Spleen (tissue), 11 donors: ENCODE measurements at regions not wholly inside any gene's neighbourhood (a gene's known extent, or its start where the extent isn't known, plus 50 kb on each side); places are given as distances from the start of the nearest gene placed in this dataset.

Experiments
- DNase-seq: peaks from one replicate; pipeline ENCODE4 v3.0.0-alpha.2; 2020
- H3K27ac ChIP-seq, 8 donors: fragments of 200-600 bp; sonication (generic) in 7 of 8; 1 replicate in 4 of 8; 2 replicates in 4 of 8; pipeline versions ENCODE4 v1.5.0 to v1.8.0; 2016 to 2021; ENCODE audit warnings: inconsistent platforms in 4 of 8, mild to moderate bottlenecking in 4 of 8, moderate library complexity in 1 of 8
- H3K27me3 ChIP-seq, 7 donors: fragments of 200-600 bp; sonication (generic) in 6 of 7; replicated peaks in 1 of 7; 1 replicate in 4 of 7; 2 replicates in 3 of 7; pipeline versions ENCODE4 v1.5.0 to v1.8.0; 2016 to 2021; ENCODE audit warnings: inconsistent platforms in 3 of 7, mild to moderate bottlenecking in 1 of 7
- H3K36me3 ChIP-seq, 6 donors: fragments of 200-600 bp; sonication (generic) in 5 of 6; 1 replicate in 4 of 6; 2 replicates in 2 of 6; pipeline versions ENCODE4 v1.5.0 to v1.8.0; 2016 to 2021; ENCODE audit warnings: inconsistent platforms in 2 of 6
- H3K4me1 ChIP-seq, 6 donors: fragments of 200-600 bp; sonication (generic) in 5 of 6; 1 replicate in 3 of 6; 2 replicates in 3 of 6; pipeline versions ENCODE4 v1.5.0 to v1.8.0; 2016 to 2021; ENCODE audit warnings: inconsistent platforms in 3 of 6
- H3K4me3 ChIP-seq, 8 donors: fragments of 200-600 bp; sonication (generic) in 7 of 8; 1 replicate in 4 of 8; 2 replicates in 4 of 8; pipeline versions ENCODE4 v1.5.0 to v1.8.0; 2016 to 2021; ENCODE audit warnings: inconsistent platforms in 4 of 8, mild to moderate bottlenecking in 4 of 8, moderate library complexity in 2 of 8
- H3K9me3 ChIP-seq, 8 donors: fragments of 200-600 bp; sonication (generic) in 7 of 8; 1 replicate in 4 of 8; 2 replicates in 4 of 8; pipeline versions ENCODE4 v1.5.0 to v1.8.0; 2016 to 2021; ENCODE audit warnings: inconsistent platforms in 4 of 8
- POLR2A ChIP-seq, 3 donors: fragments of 450-650 bp; IDR thresholded peaks; one replicate each; pipeline ENCODE4 v1.5.1; 2017; ENCODE audit warnings: antibody characterized with exemption in 3 of 3, mild to moderate bottlenecking in 1 of 3
- POLR2AphosphoS5 ChIP-seq, 3 donors: sonication (generic); formaldehyde crosslinking; IDR thresholded peaks; one replicate each; pipeline ENCODE4 v1.5.1; 2017; ENCODE audit warnings: antibody characterized with exemption in 3 of 3
- WGBS, 5 donors: extraction: QIAGEN DNeasy Blood & Tissue Kit in 3 of 5; methylation state at CpG; one replicate each; pipeline versions ENCODE4 v1.1.5 to v1.1.7; 2013 to 2018; 5-methylcytosine and 5-hydroxymethylcytosine counted together
- intact Hi-C: fragments of 100-400 bp; cut with DNase I; formaldehyde crosslinking; loops from one replicate; pipeline ENCODE4 v1.15.0; 2023; ENCODE audit warnings: low total_unique reads
- TF ChIP-seq, protein P1 (sequence below), 11 experiments: fragments of 200-600 bp in 7 of 11; fragments of 450-650 bp in 4 of 11; sonication (generic) in 4 of 11; IDR thresholded peaks in 8 of 11; conservative IDR thresholded peaks in 3 of 11; 1 replicate in 7 of 11; 2 replicates in 4 of 11; pipeline versions ENCODE4 v1.4.0 to v1.8.0; 2016 to 2021; ENCODE audit warnings: antibody characterized with exemption in 11 of 11, inconsistent platforms in 4 of 11, mild to moderate bottlenecking in 1 of 11
- donor health status: healthy with polysubstance abuse.
- donor health status: DM: no; HTN: no; CAD: no; lungs with moderate emphysema.
- donor health status: DM: no; HTN: no; CAD: no.
- donor health status: Bipolar disorder and iron deficiency.
- donor health status: healthy.
- donor health status: DM: no; HTN: no; CAD: no.
- donor health status: DM: yes; HTN: yes; CAD: no.

DNA sequence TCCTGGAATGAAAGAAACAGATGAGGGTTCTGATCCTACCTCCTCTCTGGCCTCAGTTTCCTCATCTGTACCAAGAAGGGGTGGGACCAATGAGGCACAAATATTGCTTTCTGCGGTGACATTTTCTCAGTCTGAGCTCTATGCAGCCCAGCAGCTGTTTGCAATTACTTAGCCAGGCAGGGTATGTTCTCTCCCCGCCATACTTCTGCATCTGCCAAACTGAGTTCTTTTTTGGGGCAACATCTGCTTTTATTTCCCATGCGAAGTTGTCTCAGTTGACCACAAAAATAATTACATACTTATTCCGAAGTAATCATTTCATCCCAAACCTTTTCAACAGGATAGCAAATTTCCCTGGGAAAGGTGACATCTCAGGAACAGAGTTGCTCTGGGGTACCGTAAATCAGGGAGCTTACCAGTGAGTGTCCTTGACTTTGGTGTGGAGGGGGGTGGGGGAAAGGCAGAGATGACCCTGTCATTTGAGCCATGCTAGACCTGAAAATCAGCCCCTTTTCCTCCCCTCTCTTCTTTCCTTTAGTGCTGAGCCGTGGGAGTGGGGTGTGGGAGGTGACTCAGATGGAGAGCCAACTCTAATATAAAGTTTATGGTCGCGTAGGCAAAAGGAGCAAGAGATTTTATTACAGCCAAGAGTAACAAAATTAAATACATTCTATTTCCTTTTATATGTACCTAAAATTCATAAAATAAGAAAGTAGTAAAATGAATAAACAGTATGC lies 165.7 kb upstream of the KL start:
- 82 to 92% (median 88%) methylated on average over 8 of the region's 8 CpGs for WGBS, 5 donors
- Histone ChIP-seq H3K36me3 (no peaks in the 10 kb centered on the region), H3K27ac (no peak overlapping the region), H3K4me1 (peaks cover 0 to 13% (median 0%) of the 10 kb centered on the region in 6 donors), H3K27me3 (no peaks in the 10 kb centered on the region), H3K9me3 (no peaks in the 10 kb centered on the region), H3K4me3 (no peak overlapping the region)
- TF ChIP-seq POLR2AphosphoS5 (IDR thresholded peaks at IDR 0.05) (no peak), POLR2A (IDR thresholded peaks at IDR 0.05) (no peak)
- TF ChIP-seq, protein P1, sequence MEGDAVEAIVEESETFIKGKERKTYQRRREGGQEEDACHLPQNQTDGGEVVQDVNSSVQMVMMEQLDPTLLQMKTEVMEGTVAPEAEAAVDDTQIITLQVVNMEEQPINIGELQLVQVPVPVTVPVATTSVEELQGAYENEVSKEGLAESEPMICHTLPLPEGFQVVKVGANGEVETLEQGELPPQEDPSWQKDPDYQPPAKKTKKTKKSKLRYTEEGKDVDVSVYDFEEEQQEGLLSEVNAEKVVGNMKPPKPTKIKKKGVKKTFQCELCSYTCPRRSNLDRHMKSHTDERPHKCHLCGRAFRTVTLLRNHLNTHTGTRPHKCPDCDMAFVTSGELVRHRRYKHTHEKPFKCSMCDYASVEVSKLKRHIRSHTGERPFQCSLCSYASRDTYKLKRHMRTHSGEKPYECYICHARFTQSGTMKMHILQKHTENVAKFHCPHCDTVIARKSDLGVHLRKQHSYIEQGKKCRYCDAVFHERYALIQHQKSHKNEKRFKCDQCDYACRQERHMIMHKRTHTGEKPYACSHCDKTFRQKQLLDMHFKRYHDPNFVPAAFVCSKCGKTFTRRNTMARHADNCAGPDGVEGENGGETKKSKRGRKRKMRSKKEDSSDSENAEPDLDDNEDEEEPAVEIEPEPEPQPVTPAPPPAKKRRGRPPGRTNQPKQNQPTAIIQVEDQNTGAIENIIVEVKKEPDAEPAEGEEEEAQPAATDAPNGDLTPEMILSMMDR (IDR thresholded peaks at IDR 0.05 in 8 of 11, conservative IDR thresholded peaks at IDR 0.05 in 3 of 11) = no peak
- no peak for DNase-seq
- intact Hi-C loops = no loop called here

DNA sequence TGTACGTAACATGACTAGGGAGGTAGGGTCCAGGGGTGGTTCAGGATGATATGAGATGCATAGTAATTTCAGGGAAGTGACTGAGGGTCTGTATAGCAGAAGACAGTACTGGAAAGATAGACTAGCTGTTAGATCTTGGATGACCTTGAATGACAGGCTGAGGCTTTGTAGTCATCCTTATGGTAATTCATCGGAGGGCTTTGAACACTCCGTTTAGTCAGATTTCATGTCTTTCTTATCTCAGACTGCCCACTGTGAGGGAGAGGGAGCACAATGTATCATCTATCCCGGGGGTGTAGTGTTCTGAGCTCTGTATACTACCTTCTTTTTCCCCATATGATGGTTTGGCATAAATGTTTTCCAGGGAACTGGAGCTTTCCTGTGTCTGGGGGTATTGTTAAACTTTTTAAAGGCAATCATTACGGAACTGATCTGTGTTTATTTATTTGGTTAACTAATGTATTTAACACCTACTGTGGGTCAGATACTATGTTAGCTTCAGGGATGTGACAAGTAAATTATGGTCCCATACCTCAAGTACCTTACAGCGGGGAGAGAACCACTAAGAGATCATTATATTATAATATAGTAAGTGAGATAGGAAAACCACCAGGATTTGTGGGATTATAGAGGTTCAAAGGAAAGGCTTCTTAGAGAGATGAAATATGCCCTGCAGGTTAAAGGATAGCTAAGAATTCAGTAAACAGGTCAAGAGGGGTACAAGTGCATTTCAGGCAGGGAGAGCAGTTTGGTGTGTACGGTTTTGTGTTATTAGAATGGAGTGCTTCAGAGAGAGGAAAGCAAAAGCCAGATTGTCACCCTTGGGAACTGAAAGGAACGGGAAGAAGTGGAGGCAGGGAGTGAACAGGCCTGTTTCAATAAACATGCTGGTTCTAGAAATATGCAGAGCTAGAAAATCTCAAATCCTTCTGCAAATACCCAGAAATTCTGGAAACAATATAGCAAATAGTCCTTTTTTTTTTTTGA lies 164.8 kb upstream of the KL start:
- Histone ChIP-seq H3K27me3 (no peaks in the 10 kb centered on the region), H3K4me3 (no peak overlapping the region), H3K36me3 (no peaks in the 10 kb centered on the region), H3K9me3 (no peaks in the 10 kb centered on the region), H3K4me1 (peaks cover 0 to 6% (median 0%) of the 10 kb centered on the region in 6 donors), H3K27ac (no peak overlapping the region)
- 85 to 90% (median 86%) methylated on average over 8 of the region's 8 CpGs for WGBS, 5 donors
- DNase-seq = no peak
- intact Hi-C loops = no loop called here
- TF ChIP-seq, protein P1 (IDR thresholded peaks at IDR 0.05 in 8 of 11, conservative IDR thresholded peaks at IDR 0.05 in 3 of 11) = no peak
- no peak for TF ChIP-seq POLR2AphosphoS5 (IDR thresholded peaks at IDR 0.05)
- no peak for TF ChIP-seq POLR2A (IDR thresholded peaks at IDR 0.05)

DNA sequence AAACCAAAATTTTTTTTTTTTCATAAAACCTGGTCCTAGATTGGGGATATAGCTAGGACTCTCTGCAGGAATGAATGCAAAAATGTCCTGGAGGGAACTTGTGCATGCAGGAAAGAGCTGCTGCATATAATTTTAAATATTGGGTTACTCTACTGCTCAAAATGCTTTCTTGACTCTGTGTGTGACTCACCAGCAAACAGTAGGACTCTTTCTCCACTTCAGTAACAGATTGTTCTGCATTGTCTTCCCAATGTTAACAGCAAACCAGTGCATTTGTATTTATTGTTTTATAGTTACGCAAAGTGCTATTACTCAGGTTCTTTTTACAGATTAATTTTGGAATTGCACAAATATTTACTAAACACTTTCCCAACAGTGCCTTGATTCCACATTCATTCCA lies 163.7 kb upstream of the KL start:
- 96 to 100% (median 98%) methylated on average over 1 of the region's 1 CpG for WGBS, 5 donors
- intact Hi-C loops = no loop called here
- Histone ChIP-seq H3K27me3 (no peaks in the 10 kb centered on the region), H3K9me3 (no peaks in the 10 kb centered on the region), H3K36me3 (no peaks in the 10 kb centered on the region), H3K4me1 (peaks cover 0 to 3% (median 0%) of the 10 kb centered on the region in 6 donors), H3K4me3 (no peak overlapping the region), H3K27ac (no peak overlapping the region)
- DNase-seq = no peak
- TF ChIP-seq, protein P1 (IDR thresholded peaks at IDR 0.05 in 8 of 11, conservative IDR thresholded peaks at IDR 0.05 in 3 of 11) = no peak

DNA sequence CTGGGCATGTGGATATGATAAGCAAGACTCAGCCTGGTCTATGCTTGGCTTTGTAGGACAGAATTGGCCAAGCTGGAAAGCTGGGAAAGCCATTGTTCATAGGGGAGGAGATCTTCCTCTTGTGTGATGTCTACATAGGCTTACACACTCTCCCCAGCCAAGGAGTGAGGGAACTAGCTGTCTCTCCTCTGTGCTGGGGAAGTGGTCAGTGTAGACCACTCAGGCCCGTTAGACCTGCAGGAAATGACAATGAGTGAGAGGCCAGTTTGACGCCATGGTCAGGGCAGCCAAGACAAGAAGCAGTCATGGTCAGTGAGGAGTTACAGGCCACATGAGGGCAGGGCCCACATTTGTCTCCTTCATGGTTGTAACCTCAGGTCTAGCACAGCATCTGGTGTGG lies 159.1 kb upstream of the KL start:
- no peak overlapping the region for H3K4me3 ChIP-seq
- TF ChIP-seq POLR2AphosphoS5 (IDR thresholded peaks at IDR 0.05) (no peak), POLR2A (IDR thresholded peaks at IDR 0.05) (no peak)
- TF ChIP-seq, protein P1 (IDR thresholded peaks at IDR 0.05 in 8 of 11, conservative IDR thresholded peaks at IDR 0.05 in 3 of 11) = no peak
- no peaks in the 10 kb centered on the region for H3K36me3 ChIP-seq
- no peaks in the 10 kb centered on the region for H3K4me1 ChIP-seq
- 67 to 80% (median 71%) methylated on average over 2 of the region's 2 CpGs for WGBS, 5 donors
- no peak for DNase-seq
- peaks cover 0 to 16% (median 12%) of the 10 kb centered on the region in 8 donors for H3K9me3 ChIP-seq
- intact Hi-C loops = no loop called here
- H3K27me3 ChIP-seq = no peaks in the 10 kb centered on the region
- H3K27ac ChIP-seq = no peak overlapping the region
